DND-41 (cell line): ENCODE measurements at regions not wholly inside any gene's neighbourhood (a gene's known extent, or its start where the extent isn't known, plus 50 kb on each side); places are given as distances from the start of the nearest gene placed in this dataset.
"Not testable (repeated sequence)": the region's sequence is repeated elsewhere in the genome, so short reads cannot be mapped to it uniquely, and the experiment has no call there.

ENCODE experiments used
- ATAC-seq: fragments of 200-7000 bp; cut with Tn5 transposase; 3 replicates; pipeline ENCODE4 v1.9.1; 2021; ENCODE audit warnings: low read depth; ENCODE audit not compliant: insufficient read depth
- DNase-seq: peaks from one replicate; pipeline ENCODE4 v3.0.0-alpha.2; 2020
- H2AFZ ChIP-seq: 2 replicates; pipeline ENCODE4 v1.6.0; 2012; ENCODE audit warnings: low read depth, low read length
- H3K27ac ChIP-seq: 2 replicates; pipeline ENCODE4 v1.5.1; 2012; ENCODE audit warnings: low read length, inconsistent platforms
- H3K27me3 ChIP-seq: fragments of 200-600 bp; sonication (generic); 2 replicates; pipeline ENCODE4 v1.6.0; 2012; ENCODE audit warnings: low read length, mild to moderate bottlenecking, inconsistent platforms; ENCODE audit not compliant: insufficient read depth, poor library complexity
- H3K36me3 ChIP-seq: 2 replicates; pipeline ENCODE4 v1.5.1; 2012; ENCODE audit warnings: low read length, inconsistent platforms; ENCODE audit not compliant: insufficient read depth
- H3K4me1 ChIP-seq: 2 replicates; pipeline ENCODE4 v1.5.1; 2012; ENCODE audit warnings: mild to moderate bottlenecking, low read length; ENCODE audit not compliant: insufficient read depth
- H3K4me2 ChIP-seq: 2 replicates; pipeline ENCODE4 v1.6.0; 2012; ENCODE audit warnings: mild to moderate bottlenecking, moderate library complexity, low read length, inconsistent platforms; ENCODE audit not compliant: insufficient read depth
- H3K4me3 ChIP-seq, 2 experiments: fragments of 200-600 bp in 1 of 2; shearing (Covaris generic) in 1 of 2; 2 replicates each; pipeline ENCODE4 v1.5.1; 2012 to 2016; ENCODE audit warnings: inconsistent platforms in 2 of 2, low read length in 2 of 2, mild to moderate bottlenecking in 2 of 2, low read depth in 1 of 2, moderate library complexity in 1 of 2
- H3K79me2 ChIP-seq: 2 replicates; pipeline ENCODE4 v1.6.0; 2012; ENCODE audit warnings: low read length, inconsistent platforms; ENCODE audit not compliant: insufficient read depth
- H3K9ac ChIP-seq: 2 replicates; pipeline ENCODE4 v1.6.0; 2012; ENCODE audit warnings: low read depth, mild to moderate bottlenecking, inconsistent platforms, low read length, moderate library complexity
- H3K9me3 ChIP-seq: 2 replicates; pipeline ENCODE4 v1.5.1; 2012; ENCODE audit warnings: low read length, moderate library complexity, mild to moderate bottlenecking, inconsistent platforms; ENCODE audit not compliant: insufficient read depth, severe bottlenecking
- H4K20me1 ChIP-seq: 2 replicates; pipeline ENCODE4 v1.6.0; 2012; ENCODE audit warnings: low read length; ENCODE audit not compliant: insufficient read depth
- EZH2 ChIP-seq: IDR thresholded peaks from 3 replicates; pipeline ENCODE4 v1.6.1; 2012; ENCODE audit warnings: borderline replicate concordance, low read depth, mild to moderate bottlenecking, moderate library complexity, low read length, inconsistent platforms; ENCODE audit not compliant: severe bottlenecking
- TF ChIP-seq, protein P1 (sequence below): IDR thresholded peaks from 2 replicates; pipeline ENCODE4 v1.5.1; 2012; ENCODE audit warnings: borderline replicate concordance, low read length, moderate library complexity, mild to moderate bottlenecking; ENCODE audit not compliant: poor library complexity, severe bottlenecking; ENCODE audit errors: extremely low read depth

DNA sequence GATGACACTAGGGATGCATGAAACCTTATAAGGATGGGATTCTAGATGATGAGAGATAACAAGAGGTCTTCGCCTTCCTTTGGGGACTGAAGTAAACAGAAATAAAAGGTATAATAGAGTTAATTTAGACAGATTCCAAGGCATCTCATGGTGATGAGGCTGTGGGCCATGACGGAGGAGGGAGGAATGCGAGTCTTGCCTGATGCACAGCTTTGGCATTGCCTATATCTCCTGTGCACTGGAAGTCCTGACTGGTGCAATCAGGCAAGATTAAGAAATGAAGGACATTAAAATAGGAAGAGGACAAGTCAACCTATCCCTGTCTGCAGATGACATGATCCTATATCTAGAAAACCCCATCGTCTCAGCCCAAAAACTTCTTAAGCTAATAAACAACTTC is 526.4 kb upstream of the LMO3 start:
- Histone ChIP-seq H3K4me1 (no peaks in the 10 kb centered on the region), H3K79me2 (no peaks in the 10 kb centered on the region), H2AFZ (no peak overlapping the region), H3K4me2 (no peak overlapping the region), H3K27me3 (no peaks in the 10 kb centered on the region), H3K9me3 (no peaks in the 10 kb centered on the region), H4K20me1 (no peaks in the 10 kb centered on the region), H3K27ac (no peak overlapping the region), H3K36me3 (no peaks in the 10 kb centered on the region), H3K4me3 (no peak overlapping the region), H3K9ac (no peak overlapping the region)
- TF ChIP-seq, protein P1, sequence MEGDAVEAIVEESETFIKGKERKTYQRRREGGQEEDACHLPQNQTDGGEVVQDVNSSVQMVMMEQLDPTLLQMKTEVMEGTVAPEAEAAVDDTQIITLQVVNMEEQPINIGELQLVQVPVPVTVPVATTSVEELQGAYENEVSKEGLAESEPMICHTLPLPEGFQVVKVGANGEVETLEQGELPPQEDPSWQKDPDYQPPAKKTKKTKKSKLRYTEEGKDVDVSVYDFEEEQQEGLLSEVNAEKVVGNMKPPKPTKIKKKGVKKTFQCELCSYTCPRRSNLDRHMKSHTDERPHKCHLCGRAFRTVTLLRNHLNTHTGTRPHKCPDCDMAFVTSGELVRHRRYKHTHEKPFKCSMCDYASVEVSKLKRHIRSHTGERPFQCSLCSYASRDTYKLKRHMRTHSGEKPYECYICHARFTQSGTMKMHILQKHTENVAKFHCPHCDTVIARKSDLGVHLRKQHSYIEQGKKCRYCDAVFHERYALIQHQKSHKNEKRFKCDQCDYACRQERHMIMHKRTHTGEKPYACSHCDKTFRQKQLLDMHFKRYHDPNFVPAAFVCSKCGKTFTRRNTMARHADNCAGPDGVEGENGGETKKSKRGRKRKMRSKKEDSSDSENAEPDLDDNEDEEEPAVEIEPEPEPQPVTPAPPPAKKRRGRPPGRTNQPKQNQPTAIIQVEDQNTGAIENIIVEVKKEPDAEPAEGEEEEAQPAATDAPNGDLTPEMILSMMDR: no peak
- TF ChIP-seq EZH2: no peak
- no peak for DNase-seq
- ATAC-seq: no peak

DNA sequence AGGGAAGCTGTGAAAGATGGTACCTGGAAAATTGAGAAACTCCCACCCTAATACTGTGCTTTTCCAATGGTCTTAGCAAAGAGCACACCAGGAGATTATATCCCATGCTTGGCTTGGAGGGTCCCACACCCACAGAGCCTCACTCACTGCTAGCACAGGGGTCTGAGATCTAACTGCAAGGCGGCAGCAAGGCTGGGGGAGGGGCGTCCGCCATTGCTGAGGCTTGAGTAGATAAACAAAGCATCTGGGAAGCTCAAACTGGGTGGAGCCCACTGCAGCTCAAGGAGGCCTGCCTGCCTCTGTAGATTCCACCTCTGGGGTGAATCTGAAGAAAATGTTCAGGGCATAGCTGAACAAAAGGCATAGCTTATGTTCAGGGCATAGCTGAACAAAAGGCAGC is 510.6 kb upstream of the LMO3 start:
- H3K4me2 ChIP-seq, H3K9me3 ChIP-seq, H3K79me2 ChIP-seq, ATAC-seq, H3K27ac ChIP-seq, DNase-seq, H3K36me3 ChIP-seq, H3K9ac ChIP-seq, H3K4me3 ChIP-seq, H3K27me3 ChIP-seq, H4K20me1 ChIP-seq, H3K4me1 ChIP-seq, H2AFZ ChIP-seq: not testable (repeated sequence)

DNA sequence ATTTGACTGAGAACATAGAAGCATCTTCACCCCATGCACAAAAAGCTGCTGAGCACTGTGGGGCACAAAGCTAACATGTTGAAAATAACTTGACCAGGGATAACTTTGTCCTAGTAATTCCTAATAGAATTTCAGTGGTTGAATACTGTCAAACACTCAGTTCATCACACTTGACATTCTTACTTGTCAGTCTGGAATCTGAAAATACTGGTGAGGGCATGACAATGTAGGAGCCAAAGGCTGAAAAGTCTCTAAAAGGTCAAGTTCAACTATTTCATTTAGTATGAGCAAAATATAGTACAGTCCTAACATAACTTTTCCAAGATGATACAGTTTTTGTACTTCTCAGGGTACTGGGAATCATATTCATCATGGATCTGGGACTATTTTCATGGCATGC is 504.4 kb upstream of the LMO3 start:
- Histone ChIP-seq H3K79me2 (no peaks in the 10 kb centered on the region), H3K27me3 (no peaks in the 10 kb centered on the region), H3K4me2 (no peak overlapping the region), H3K4me3 (no peak overlapping the region), H3K27ac (no peak overlapping the region), H3K9ac (no peak overlapping the region), H2AFZ (no peak overlapping the region), H3K36me3 (no peaks in the 10 kb centered on the region), H4K20me1 (no peaks in the 10 kb centered on the region), H3K4me1 (no peaks in the 10 kb centered on the region), H3K9me3 (no peaks in the 10 kb centered on the region)
- DNase-seq (no peak), ATAC-seq (no peak)
- no peak for TF ChIP-seq EZH2
- TF ChIP-seq, protein P1: no peak

DNA sequence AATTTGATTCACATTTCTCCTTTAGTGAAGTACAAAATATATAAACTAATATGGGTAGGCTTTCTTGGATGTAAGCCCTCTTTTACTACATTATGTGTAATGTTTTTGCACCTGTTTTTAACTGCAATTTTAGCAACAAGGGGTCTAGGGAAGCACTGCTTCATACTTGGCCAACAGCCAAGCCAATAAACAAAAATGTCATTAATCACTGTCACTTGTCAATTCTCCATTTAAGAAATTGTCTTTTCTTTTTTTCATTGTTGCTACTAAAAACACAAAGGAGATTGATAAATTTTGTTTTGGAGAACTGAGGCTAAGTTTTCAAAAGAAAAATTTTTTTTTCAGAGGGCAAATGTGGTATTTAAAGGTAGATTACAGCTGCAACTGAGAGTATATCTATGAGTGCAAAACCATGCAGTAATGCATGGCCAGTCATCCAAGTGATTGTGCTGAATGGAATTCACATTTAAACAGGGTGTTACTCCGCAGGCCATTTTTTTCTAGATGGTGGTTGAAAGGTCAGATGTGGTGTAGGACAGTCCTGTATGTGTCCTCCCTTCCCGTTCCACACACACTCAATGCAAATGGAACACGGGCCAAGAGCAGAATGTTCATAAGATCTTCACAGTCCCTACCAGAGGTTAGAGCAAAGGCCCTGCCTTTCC is 503.0 kb upstream of the LMO3 start:
- no peak overlapping the region for H2AFZ ChIP-seq
- TF ChIP-seq EZH2: no peak
- TF ChIP-seq, protein P1: no peak
- H3K36me3 ChIP-seq: no peaks in the 10 kb centered on the region
- DNase-seq (no peak), ATAC-seq (no peak)
- H3K4me1 ChIP-seq: no peaks in the 10 kb centered on the region
- no peaks in the 10 kb centered on the region for H3K9me3 ChIP-seq
- no peak overlapping the region for H3K27ac ChIP-seq
- no peak overlapping the region for H3K9ac ChIP-seq
- no peaks in the 10 kb centered on the region for H3K79me2 ChIP-seq
- no peaks in the 10 kb centered on the region for H4K20me1 ChIP-seq
- H3K4me2 ChIP-seq: no peak overlapping the region
- no peak overlapping the region for H3K4me3 ChIP-seq
- H3K27me3 ChIP-seq: no peaks in the 10 kb centered on the region
